ENCODE measurements at regions not wholly inside any gene's neighbourhood (a gene's known extent, or its start where the extent isn't known, plus 50 kb on each side); places are given as distances from the start of the nearest gene placed in this dataset.

- no peak for DNase-seq (ENCODE audit: low spot score)
- no peak for TF ChIP-seq HNF4A (conservative IDR thresholded peaks at IDR 0.05)
- no peak for TF ChIP-seq HNF4G (IDR thresholded peaks at IDR 0.05)
- TF ChIP-seq FOXA2 (IDR thresholded peaks at IDR 0.05), result no peak
- TF ChIP-seq SP1 (IDR thresholded peaks at IDR 0.05), result no peak
- no peak for TF ChIP-seq REST (IDR thresholded peaks at IDR 0.05)
- no peak for TF ChIP-seq ZBTB33 (IDR thresholded peaks at IDR 0.05)
- no peak for TF ChIP-seq CTCF (IDR thresholded peaks at IDR 0.05; ENCODE audit: low read depth, low read length, missing input control)
- TF ChIP-seq RAD21 (IDR thresholded peaks at IDR 0.05), result no peak
- TF ChIP-seq MAX (IDR thresholded peaks at IDR 0.05), result no peak
- TF ChIP-seq JUND (IDR thresholded peaks at IDR 0.05), result no peak
- no peak for TF ChIP-seq GABPA (IDR thresholded peaks at IDR 0.05 in 1 of 2, conservative IDR thresholded peaks at IDR 0.05 in 1 of 2)
- no peak for TF ChIP-seq EGR1 (IDR thresholded peaks at IDR 0.05; ENCODE audit: low read depth in 2 of 2)
- no peak for TF ChIP-seq RXRA (IDR thresholded peaks at IDR 0.05)
- TF ChIP-seq TAF1 (conservative IDR thresholded peaks at IDR 0.05), result no peak
- no peaks in the 10 kb centered on the region for H3K27me3 ChIP-seq (ENCODE audit: control insufficient read depth in 4 of 4, insufficient read depth in 4 of 4, low read length in 3 of 4)
- H3K9me3 ChIP-seq (ENCODE audit: control insufficient read depth in 4 of 4, low read length in 3 of 4), result no peaks in the 10 kb centered on the region
- H3K4me1 ChIP-seq (ENCODE audit: control insufficient read depth in 4 of 4, insufficient read depth in 4 of 4, low read length in 3 of 4), result no peaks in the 10 kb centered on the region
- no peak overlapping the region for H3K4me3 ChIP-seq (ENCODE audit: low read depth in 1 of 3, low read length in 3 of 3)
- H3K36me3 ChIP-seq (ENCODE audit: control insufficient read depth in 4 of 4, insufficient read depth in 3 of 4, low read depth in 1 of 4, low read length in 3 of 4), result no peaks in the 10 kb centered on the region
- H3K27ac ChIP-seq (ENCODE audit: low read depth in 1 of 2, low read length in 2 of 2), result no peak overlapping the region
- 56% methylated on average over 3 of the region's 3 CpGs for WGBS
- no peak overlapping the region for H3K9ac ChIP-seq (ENCODE audit: low read depth in 1 of 2, low read length in 2 of 2)
Observed at GRCh38 chr1:188386666-188387065, 1557.9 kb downstream of the PLA2G4A start.

GRCh38 chr1:188394677-188395076 is 1565.9 kb downstream of the PLA2G4A start:
- H3K9me3 ChIP-seq (ENCODE audit: control insufficient read depth in 4 of 4, low read length in 3 of 4), result no peaks in the 10 kb centered on the region
- no peak overlapping the region for H3K4me3 ChIP-seq (ENCODE audit: low read depth in 1 of 3, low read length in 3 of 3)
- 82% methylated on average over 1 of the region's 1 CpG for WGBS
- H3K9ac ChIP-seq (ENCODE audit: low read depth in 1 of 2, low read length in 2 of 2), result no peak overlapping the region
- H3K27ac ChIP-seq (ENCODE audit: low read depth in 1 of 2, low read length in 2 of 2), result no peak overlapping the region
- H3K4me1 ChIP-seq (ENCODE audit: control insufficient read depth in 4 of 4, insufficient read depth in 4 of 4, low read length in 3 of 4), result no peaks in the 10 kb centered on the region
- H3K36me3 ChIP-seq (ENCODE audit: control insufficient read depth in 4 of 4, insufficient read depth in 3 of 4, low read depth in 1 of 4, low read length in 3 of 4), result no peaks in the 10 kb centered on the region
- no peak for DNase-seq (ENCODE audit: low spot score)
- H3K27me3 ChIP-seq (ENCODE audit: control insufficient read depth in 4 of 4, insufficient read depth in 4 of 4, low read length in 3 of 4), result no peaks in the 10 kb centered on the region
- TF ChIP-seq RXRA (IDR thresholded peaks at IDR 0.05) (no peak), EGR1 (IDR thresholded peaks at IDR 0.05; ENCODE audit: low read depth in 2 of 2) (no peak), CTCF (IDR thresholded peaks at IDR 0.05; ENCODE audit: low read depth, low read length, missing input control) (no peak), HNF4G (IDR thresholded peaks at IDR 0.05) (no peak), NR2F2 (IDR thresholded peaks at IDR 0.05) (no peak), FOXA2 (IDR thresholded peaks at IDR 0.05) (no peak), FOXA1 (IDR thresholded peaks at IDR 0.05) (no peak), ZBTB33 (IDR thresholded peaks at IDR 0.05) (no peak), YY1 (IDR thresholded peaks at IDR 0.05) (no peak), TAF1 (conservative IDR thresholded peaks at IDR 0.05) (no peak), JUND (IDR thresholded peaks at IDR 0.05) (no peak), ATF3 (IDR thresholded peaks at IDR 0.05) (no peak), SP1 (IDR thresholded peaks at IDR 0.05) (no peak), MAX (IDR thresholded peaks at IDR 0.05) (no peak)

Measured in liver (tissue), 8 donors.